Smooth muscle cell of the brain vasculature (primary cell): ENCODE measurements at regions not wholly inside any gene's neighbourhood (a gene's known extent, or its start where the extent isn't known, plus 50 kb on each side); places are given as distances from the start of the nearest gene placed in this dataset.

Source experiments
- DNase-seq: peaks from one replicate; pipeline ENCODE4 v3.0.0-alpha.2; 2012; ENCODE audit warnings: low read depth, low spot score

- no peak for DNase-seq
Measured at GRCh38 chr1:219669556-219669955, 56.7 kb upstream of the ZC3H11B start.

GRCh38 chr1:219669042-219669441 is 56.1 kb upstream of the ZC3H11B start:
- no peak for DNase-seq

- DNase-seq, result no peak
Measured at GRCh38 chr1:219668446-219668845, 55.5 kb upstream of the ZC3H11B start.

- no peak for DNase-seq
Measured at GRCh38 chr1:219666242-219666641, 53.3 kb upstream of the ZC3H11B start.

- no peak for DNase-seq
Measured at GRCh38 chr1:219665089-219665488, 52.2 kb upstream of the ZC3H11B start.

GRCh38 chr1:219664310-219665029 is 51.6 kb upstream of the ZC3H11B start:
- no peak for DNase-seq
